ENCODE measurements at regions not wholly inside any gene's neighbourhood (a gene's known extent, or its start where the extent isn't known, plus 50 kb on each side); places are given as distances from the start of the nearest gene placed in this dataset. TPM values are rescaled to one million over a fixed set of nuclear protein-coding genes. Genes with fewer than 3 reads are reported as not detected.

Small RNA genes in the stretch of these regions (small RNA-seq; reads per million reads assigned to genes)
- gene RN7SL484P (ENCODE audit: insufficient read depth, insufficient read length, low read depth, low replicate concordance) = not detected

All from endothelial cell of umbilical vein (primary cell).